BE2C (cell line): ENCODE measurements at regions not wholly inside any gene's neighbourhood (a gene's known extent, or its start where the extent isn't known, plus 50 kb on each side); places are given as distances from the start of the nearest gene placed in this dataset.

Experiments
- DNase-seq: peaks from one replicate; pipeline ENCODE4 v3.0.0-alpha.2; 2020
- H3K27me3 ChIP-seq: fragments of 250-450 bp; sonication (Bioruptor Pico); 2 replicates; pipeline ENCODE4 v1.5.1; 2020; ENCODE audit warnings: mild to moderate bottlenecking
- H3K36me3 ChIP-seq: fragments of 250-450 bp; sonication (Bioruptor Pico); 2 replicates; pipeline ENCODE4 v1.5.1; 2020; ENCODE audit warnings: mild to moderate bottlenecking
- H3K4me1 ChIP-seq: fragments of 250-450 bp; sonication (Bioruptor Pico); 2 replicates; pipeline ENCODE4 v1.5.1; 2020
- H3K4me3 ChIP-seq: 2 replicates; pipeline ENCODE4 v1.5.1; 2011; ENCODE audit warnings: low read depth, low read length
- H3K9me3 ChIP-seq: fragments of 250-450 bp; sonication (Bioruptor Pico); 2 replicates; pipeline ENCODE4 v1.5.1; 2020
- TF ChIP-seq, protein P1 (sequence below): IDR thresholded peaks from 2 replicates; pipeline ENCODE4 v1.5.1; 2012; ENCODE audit warnings: mild to moderate bottlenecking, low read depth, low read length

DNA sequence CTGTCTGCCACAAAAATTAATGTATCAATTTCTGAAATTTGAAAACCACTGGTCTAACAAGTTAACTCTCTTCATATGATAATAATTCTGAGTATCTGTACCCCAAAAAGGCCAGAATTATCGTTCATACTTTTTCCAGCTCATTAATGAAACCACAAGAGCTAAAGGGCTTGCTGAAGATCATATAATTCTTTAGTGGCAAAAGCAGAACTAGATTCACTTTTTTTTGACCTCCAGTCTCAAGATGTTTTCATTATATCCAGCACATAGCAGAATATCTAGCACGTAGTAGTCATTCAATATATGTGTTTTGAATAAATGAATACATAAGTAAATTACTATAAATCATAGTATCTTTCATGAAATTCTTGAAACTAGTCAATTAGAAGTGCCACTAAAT lies 246.7 kb upstream of the KCNH8 start:
- no peaks in the 10 kb centered on the region for H3K9me3 ChIP-seq
- no peaks in the 10 kb centered on the region for H3K4me1 ChIP-seq
- no peaks in the 10 kb centered on the region for H3K36me3 ChIP-seq
- H3K27me3 ChIP-seq: no peaks in the 10 kb centered on the region
- H3K4me3 ChIP-seq: no peak overlapping the region
- DNase-seq: no peak
- TF ChIP-seq, protein P1, sequence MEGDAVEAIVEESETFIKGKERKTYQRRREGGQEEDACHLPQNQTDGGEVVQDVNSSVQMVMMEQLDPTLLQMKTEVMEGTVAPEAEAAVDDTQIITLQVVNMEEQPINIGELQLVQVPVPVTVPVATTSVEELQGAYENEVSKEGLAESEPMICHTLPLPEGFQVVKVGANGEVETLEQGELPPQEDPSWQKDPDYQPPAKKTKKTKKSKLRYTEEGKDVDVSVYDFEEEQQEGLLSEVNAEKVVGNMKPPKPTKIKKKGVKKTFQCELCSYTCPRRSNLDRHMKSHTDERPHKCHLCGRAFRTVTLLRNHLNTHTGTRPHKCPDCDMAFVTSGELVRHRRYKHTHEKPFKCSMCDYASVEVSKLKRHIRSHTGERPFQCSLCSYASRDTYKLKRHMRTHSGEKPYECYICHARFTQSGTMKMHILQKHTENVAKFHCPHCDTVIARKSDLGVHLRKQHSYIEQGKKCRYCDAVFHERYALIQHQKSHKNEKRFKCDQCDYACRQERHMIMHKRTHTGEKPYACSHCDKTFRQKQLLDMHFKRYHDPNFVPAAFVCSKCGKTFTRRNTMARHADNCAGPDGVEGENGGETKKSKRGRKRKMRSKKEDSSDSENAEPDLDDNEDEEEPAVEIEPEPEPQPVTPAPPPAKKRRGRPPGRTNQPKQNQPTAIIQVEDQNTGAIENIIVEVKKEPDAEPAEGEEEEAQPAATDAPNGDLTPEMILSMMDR: no peak

DNA sequence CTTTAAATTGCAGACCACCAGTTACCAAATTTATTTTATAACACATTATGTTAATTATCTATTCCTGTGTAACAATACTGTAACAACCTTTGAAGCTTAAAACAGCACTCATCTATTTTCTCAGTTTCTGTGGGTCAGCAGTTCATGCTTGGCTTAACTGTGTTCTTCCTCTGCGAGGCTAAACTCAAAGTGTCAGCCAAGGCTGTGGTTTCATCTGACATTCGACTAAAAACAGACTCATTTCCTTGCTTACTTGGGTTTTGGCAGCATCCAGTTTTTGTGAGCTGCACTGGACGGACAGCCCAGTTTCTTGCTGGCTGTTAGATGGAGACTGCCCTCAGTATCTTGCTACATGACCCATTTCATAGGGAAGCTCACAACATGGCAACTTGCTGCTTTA lies 247.3 kb upstream of the KCNH8 start:
- Histone ChIP-seq H3K4me3 (no peak overlapping the region), H3K36me3 (no peaks in the 10 kb centered on the region), H3K4me1 (no peaks in the 10 kb centered on the region), H3K9me3 (no peaks in the 10 kb centered on the region), H3K27me3 (no peaks in the 10 kb centered on the region)
- TF ChIP-seq, protein P1: no peak
- DNase-seq: no peak

DNA sequence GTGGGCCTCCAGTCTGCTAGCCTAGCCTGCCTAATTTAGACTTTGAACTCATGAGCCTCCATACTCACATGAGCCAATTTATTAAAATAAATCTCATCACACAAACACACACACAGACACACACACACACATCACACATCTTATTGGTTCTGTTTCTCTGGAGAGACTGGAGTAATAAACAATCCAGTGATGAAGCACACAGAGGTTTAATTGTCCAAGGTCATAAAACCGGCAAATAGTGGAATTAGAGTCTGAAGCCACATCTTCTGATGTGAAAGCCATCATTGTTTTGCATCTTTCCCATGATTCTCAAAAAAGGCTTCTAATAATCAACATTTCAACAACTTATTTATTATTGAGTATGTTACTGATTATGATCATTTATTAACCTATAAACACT lies 249.4 kb upstream of the KCNH8 start:
- TF ChIP-seq, protein P1: no peak
- Histone ChIP-seq H3K4me1 (no peaks in the 10 kb centered on the region), H3K4me3 (no peak overlapping the region), H3K9me3 (no peaks in the 10 kb centered on the region), H3K27me3 (no peaks in the 10 kb centered on the region), H3K36me3 (no peaks in the 10 kb centered on the region)
- no peak for DNase-seq

DNA sequence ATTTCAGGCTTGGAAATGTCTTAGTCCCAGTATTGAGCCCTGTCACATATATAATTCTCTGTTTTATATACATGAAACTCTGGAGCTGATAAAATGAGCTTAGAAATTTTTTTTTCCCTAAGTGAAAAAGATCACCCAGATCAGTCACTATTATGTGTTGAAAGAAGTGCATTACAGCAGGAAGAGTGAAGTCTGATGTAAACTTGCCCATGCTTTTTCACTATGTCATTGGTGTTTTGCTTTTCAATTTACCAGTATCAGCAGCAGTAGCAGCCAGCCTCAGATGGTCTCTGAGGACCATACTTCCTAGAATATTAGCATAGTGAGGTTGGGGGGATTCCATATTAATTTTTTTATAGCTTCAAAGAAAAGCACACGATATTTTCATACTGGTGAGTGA lies 255.6 kb upstream of the KCNH8 start:
- TF ChIP-seq, protein P1: no peak

DNA sequence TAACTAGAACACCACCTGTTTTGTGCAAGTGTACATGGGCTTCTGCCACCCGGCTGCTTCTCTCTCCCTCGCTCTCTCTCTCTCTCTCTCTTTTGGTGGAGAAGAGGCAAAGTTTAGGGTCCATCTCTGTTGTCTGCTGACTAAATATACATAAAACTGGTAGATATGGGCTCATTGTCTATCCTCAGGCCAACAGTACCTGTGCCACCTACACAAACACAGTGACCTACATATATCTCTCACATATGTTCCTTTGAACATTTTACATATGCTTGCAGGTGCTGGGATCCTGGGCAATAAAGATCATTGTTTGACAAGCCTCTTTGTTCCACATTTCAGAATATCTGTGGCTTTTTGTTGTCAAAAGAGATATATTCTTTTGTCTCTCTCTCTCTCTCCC lies 256.3 kb upstream of the KCNH8 start:
- DNase-seq: no peak
- TF ChIP-seq, protein P1: no peak
- no peaks in the 10 kb centered on the region for H3K27me3 ChIP-seq
- no peaks in the 10 kb centered on the region for H3K9me3 ChIP-seq
- H3K4me1 ChIP-seq: no peaks in the 10 kb centered on the region
- H3K36me3 ChIP-seq: no peaks in the 10 kb centered on the region
- no peak overlapping the region for H3K4me3 ChIP-seq

More for the DNA sequence above, 255.6 kb upstream of the KCNH8 start:
- no peaks in the 10 kb centered on the region for H3K36me3 ChIP-seq
- no peaks in the 10 kb centered on the region for H3K4me1 ChIP-seq
- no peak for DNase-seq
- H3K9me3 ChIP-seq: no peaks in the 10 kb centered on the region
- no peak overlapping the region for H3K4me3 ChIP-seq
- H3K27me3 ChIP-seq: no peaks in the 10 kb centered on the region

DNA sequence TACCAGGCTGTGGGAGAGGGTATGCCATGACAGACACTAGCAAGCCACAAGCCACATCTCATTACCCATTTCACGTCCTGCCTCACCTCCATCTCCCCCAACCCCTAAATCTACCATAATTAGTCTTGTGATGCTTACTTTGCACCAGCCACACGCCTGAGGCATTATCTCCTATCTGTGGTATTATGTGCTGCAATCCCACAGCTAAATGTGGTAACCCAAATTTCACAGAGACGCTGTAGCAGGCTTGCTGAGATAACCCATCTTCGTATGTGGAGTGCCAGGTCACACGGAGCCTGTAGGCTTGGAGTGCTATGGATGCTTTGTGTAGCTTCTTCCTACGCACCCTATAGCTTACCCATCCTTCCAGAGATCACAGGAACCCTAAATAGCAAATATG lies 256.7 kb upstream of the KCNH8 start:
- no peak for DNase-seq
- H3K4me1 ChIP-seq: no peaks in the 10 kb centered on the region
- H3K36me3 ChIP-seq: no peaks in the 10 kb centered on the region
- H3K4me3 ChIP-seq: no peak overlapping the region
- H3K9me3 ChIP-seq: no peaks in the 10 kb centered on the region
- H3K27me3 ChIP-seq: no peaks in the 10 kb centered on the region
- TF ChIP-seq, protein P1: no peak
